A549 (cell line): ENCODE measurements at regions not wholly inside any gene's neighbourhood (a gene's known extent, or its start where the extent isn't known, plus 50 kb on each side); places are given as distances from the start of the nearest gene placed in this dataset.

Source experiments
- ATAC-seq, 2 experiments: fragments of 200-7000 bp in 1 of 2; fragments of >200 bp in 1 of 2; cut with Nextera tagmentation in 1 of 2; cut with Tn5 transposase in 1 of 2; 3 replicates each; pipeline versions ENCODE4 v1.8.0 to v1.9.1; 2018 to 2020; ENCODE audit warnings: mild to moderate bottlenecking in 1 of 2, moderate library complexity in 1 of 2
- CTCF ChIA-PET: fragments of 300-600 bp; sonication (Branson Sonifier 250); formaldehyde crosslinking; extraction: SDS; loops from one replicate; lab custom pipeline; 2021; ENCODE audit warnings: antibody characterized with exemption, inconsistent platforms; lab: Yijun Ruan, JAX
- POLR2A ChIA-PET: fragments of 350-600 bp; formaldehyde crosslinking; extraction: SDS; loops from one replicate; lab custom pipeline; 2021; ENCODE audit warnings: antibody characterized with exemption, inconsistent platforms; lab: Yijun Ruan, JAX
- DNase-seq, 2 experiments: peaks; one replicate each; pipeline versions ENCODE4 v3.0.0 to v3.0.0-alpha.2; 2011 to 2016; ENCODE audit warnings: low read depth in 1 of 2, low spot score in 1 of 2
- FAIRE-seq: peaks from 2 replicates; lab custom pipeline; 2011; peaks lifted over from hg19 to GRCh38; lab: Jason Lieb, UNC
- H3K27ac ChIP-seq, 2 experiments: fragments of >200 bp; sonication (Bioruptor Twin); formaldehyde crosslinking; 3 replicates each; pipeline ENCODE4 v1.5.1; 2016 to 2017
- H3K4me1 ChIP-seq: fragments of >200 bp; sonication (Bioruptor Twin); formaldehyde crosslinking; 3 replicates; pipeline ENCODE4 v1.6.1; 2016
- H3K4me2 ChIP-seq: fragments of >200 bp; sonication (Bioruptor Twin); formaldehyde crosslinking; 3 replicates; pipeline ENCODE4 v1.6.1; 2016
- H3K4me3 ChIP-seq: fragments of >200 bp; sonication (Bioruptor Twin); formaldehyde crosslinking; 3 replicates; pipeline ENCODE4 v1.5.1; 2016
- H3K9me3 ChIP-seq: fragments of >200 bp; sonication (Bioruptor Twin); formaldehyde crosslinking; 3 replicates; pipeline ENCODE4 v1.6.1; 2016
- CBX8 ChIP-seq: fragments of 200-600 bp; sonication (generic); IDR thresholded peaks from 2 replicates; pipeline ENCODE4 v1.6.1; 2016
- CHD4 ChIP-seq: fragments of 200-600 bp; sonication (generic); IDR thresholded peaks from 2 replicates; pipeline ENCODE4 v1.6.1; 2016; ENCODE audit warnings: antibody characterized with exemption, mild to moderate bottlenecking, borderline replicate concordance
- E2F6 ChIP-seq: IDR thresholded peaks from 2 replicates; pipeline ENCODE4 v1.6.1; 2012; ENCODE audit warnings: low read depth, borderline replicate concordance
- EHMT2 ChIP-seq: fragments of 200-600 bp; sonication (generic); IDR thresholded peaks from 2 replicates; pipeline ENCODE4 v1.6.1; 2016; ENCODE audit warnings: antibody characterized with exemption, low read depth, mild to moderate bottlenecking, moderate library complexity
- EP300 ChIP-seq, 2 experiments: fragments of >200 bp; sonication (Bioruptor Twin); formaldehyde crosslinking; IDR thresholded peaks; 2 replicates in 1 of 2; 3 replicates in 1 of 2; pipeline ENCODE4 v1.6.1; 2016 to 2017
- ESRRA ChIP-seq: fragments of 150-350 bp; IDR thresholded peaks from 2 replicates; pipeline ENCODE4 v1.6.1; 2014; ENCODE audit warnings: mild to moderate bottlenecking, low read length, borderline replicate concordance
- FOSB ChIP-seq: fragments of 250-450 bp; sonication (Bioruptor Pico); IDR thresholded peaks from 2 replicates; pipeline ENCODE4 v1.5.0; 2020; ENCODE audit warnings: mild to moderate bottlenecking, moderate library complexity
- HEYL ChIP-seq: fragments of 250-450 bp; sonication (Bioruptor Pico); IDR thresholded peaks from 2 replicates; pipeline ENCODE4 v1.8.0; 2021; ENCODE audit warnings: mild to moderate bottlenecking, moderate library complexity
- KDM5A ChIP-seq: fragments of 200-600 bp; sonication (generic); IDR thresholded peaks from 2 replicates; pipeline ENCODE4 v1.6.1; 2016; ENCODE audit warnings: antibody characterized with exemption, mild to moderate bottlenecking
- MAFK ChIP-seq: fragments of 450-650 bp; IDR thresholded peaks from 2 replicates; pipeline ENCODE4 v1.6.1; 2014; ENCODE audit not compliant: partially characterized antibody
- MAZ ChIP-seq: fragments of 150-350 bp; IDR thresholded peaks from 2 replicates; pipeline ENCODE4 v1.6.1; 2014; ENCODE audit warnings: antibody characterized with exemption, low read depth, low read length, borderline replicate concordance
- MYC ChIP-seq: IDR thresholded peaks from 2 replicates; pipeline ENCODE4 v1.6.1; 2012; ENCODE audit warnings: mild to moderate bottlenecking, inconsistent platforms, low read length, improper control_type of control experiment, borderline replicate concordance
- PHF8 ChIP-seq: fragments of 200-600 bp; sonication (generic); IDR thresholded peaks from 2 replicates; pipeline ENCODE4 v1.6.1; 2016; ENCODE audit warnings: low read depth, mild to moderate bottlenecking, antibody characterized with exemption, moderate library complexity, borderline replicate concordance
- POLR2A ChIP-seq: IDR thresholded peaks from 2 replicates; pipeline ENCODE4 v1.6.1; 2012; ENCODE audit warnings: mild to moderate bottlenecking, low read length
- RARB ChIP-seq: fragments of 250-450 bp; sonication (Bioruptor Pico); IDR thresholded peaks from 2 replicates; pipeline ENCODE4 v1.8.0; 2021; ENCODE audit warnings: mild to moderate bottlenecking, moderate library complexity
- ZFP36 ChIP-seq: fragments of 450-650 bp; IDR thresholded peaks from 2 replicates; pipeline ENCODE4 v1.6.1; 2014; ENCODE audit warnings: borderline replicate concordance; ENCODE audit not compliant: partially characterized antibody
- ZNF302 ChIP-seq: fragments of 250-450 bp; sonication (Bioruptor Pico); IDR thresholded peaks from 2 replicates; pipeline ENCODE4 v1.9.0; 2021; ENCODE audit warnings: inconsistent platforms, mild to moderate bottlenecking, moderate library complexity
- ZSCAN20 ChIP-seq: fragments of 250-450 bp; sonication (Bioruptor Pico); IDR thresholded peaks from 2 replicates; pipeline ENCODE4 v1.8.0; 2022; ENCODE audit warnings: mild to moderate bottlenecking, moderate library complexity
- WGBS: methylation state at CpG from one replicate; pipeline ENCODE4 v1.1.6; 2017; ENCODE audit errors: missing lambda C conversion rate; 5-methylcytosine and 5-hydroxymethylcytosine counted together
- TF ChIP-seq, protein P1 (sequence below): fragments of 250-450 bp; sonication (Bioruptor Pico); IDR thresholded peaks from 2 replicates; pipeline ENCODE4 v1.5.0; 2021; ENCODE audit warnings: mild to moderate bottlenecking, moderate library complexity, borderline replicate concordance
- TF ChIP-seq, protein P2 (sequence below): fragments of 450-650 bp; IDR thresholded peaks from 2 replicates; pipeline ENCODE4 v1.6.1; 2014; ENCODE audit warnings: antibody characterized with exemption

- no peak for ATAC-seq
- H3K4me2 ChIP-seq: no peak overlapping the region
- H3K4me3 ChIP-seq: no peak overlapping the region
- no peak for DNase-seq
- no peak overlapping the region for H3K27ac ChIP-seq
- POLR2A ChIA-PET: no interaction called here
- WGBS: 53% methylated on average over 10 of the region's 16 CpGs
- no peak for FAIRE-seq
- TF ChIP-seq CHD4: no peak
- no peak for TF ChIP-seq MYC
- TF ChIP-seq ZSCAN20 (CRISPR knock-in tag): no peak
- TF ChIP-seq, protein P1, sequence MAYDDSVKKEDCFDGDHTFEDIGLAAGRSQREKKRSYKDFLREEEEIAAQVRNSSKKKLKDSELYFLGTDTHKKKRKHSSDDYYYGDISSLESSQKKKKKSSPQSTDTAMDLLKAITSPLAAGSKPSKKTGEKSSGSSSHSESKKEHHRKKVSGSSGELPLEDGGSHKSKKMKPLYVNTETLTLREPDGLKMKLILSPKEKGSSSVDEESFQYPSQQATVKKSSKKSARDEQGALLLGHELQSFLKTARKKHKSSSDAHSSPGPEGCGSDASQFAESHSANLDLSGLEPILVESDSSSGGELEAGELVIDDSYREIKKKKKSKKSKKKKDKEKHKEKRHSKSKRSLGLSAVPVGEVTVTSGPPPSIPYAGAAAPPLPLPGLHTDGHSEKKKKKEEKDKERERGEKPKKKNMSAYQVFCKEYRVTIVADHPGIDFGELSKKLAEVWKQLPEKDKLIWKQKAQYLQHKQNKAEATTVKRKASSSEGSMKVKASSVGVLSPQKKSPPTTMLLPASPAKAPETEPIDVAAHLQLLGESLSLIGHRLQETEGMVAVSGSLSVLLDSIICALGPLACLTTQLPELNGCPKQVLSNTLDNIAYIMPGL (CRISPR knock-in tag): no peak
- no peak for TF ChIP-seq CBX8
- TF ChIP-seq ZNF302 (CRISPR knock-in tag): no peak
- no peak for TF ChIP-seq POLR2A
- no peak for TF ChIP-seq E2F6
- TF ChIP-seq FOSB (CRISPR knock-in tag): no peak
- TF ChIP-seq HEYL (CRISPR knock-in tag): no peak
- TF ChIP-seq, protein P2, sequence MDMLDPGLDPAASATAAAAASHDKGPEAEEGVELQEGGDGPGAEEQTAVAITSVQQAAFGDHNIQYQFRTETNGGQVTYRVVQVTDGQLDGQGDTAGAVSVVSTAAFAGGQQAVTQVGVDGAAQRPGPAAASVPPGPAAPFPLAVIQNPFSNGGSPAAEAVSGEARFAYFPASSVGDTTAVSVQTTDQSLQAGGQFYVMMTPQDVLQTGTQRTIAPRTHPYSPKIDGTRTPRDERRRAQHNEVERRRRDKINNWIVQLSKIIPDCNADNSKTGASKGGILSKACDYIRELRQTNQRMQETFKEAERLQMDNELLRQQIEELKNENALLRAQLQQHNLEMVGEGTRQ: no peak
- no peak for TF ChIP-seq PHF8
- TF ChIP-seq RARB (CRISPR knock-in tag): no peak
- no peak for TF ChIP-seq MAZ
- TF ChIP-seq, all 56 proteins: peak for 0
- H3K4me1 ChIP-seq: no peaks in the 10 kb centered on the region
- no peaks in the 10 kb centered on the region for H3K9me3 ChIP-seq
- CTCF ChIA-PET: no interaction called here
These were observed 349.6 kb upstream of the PCDH20 start for GRCh38 chr13:61765181-61765742.

DNA sequence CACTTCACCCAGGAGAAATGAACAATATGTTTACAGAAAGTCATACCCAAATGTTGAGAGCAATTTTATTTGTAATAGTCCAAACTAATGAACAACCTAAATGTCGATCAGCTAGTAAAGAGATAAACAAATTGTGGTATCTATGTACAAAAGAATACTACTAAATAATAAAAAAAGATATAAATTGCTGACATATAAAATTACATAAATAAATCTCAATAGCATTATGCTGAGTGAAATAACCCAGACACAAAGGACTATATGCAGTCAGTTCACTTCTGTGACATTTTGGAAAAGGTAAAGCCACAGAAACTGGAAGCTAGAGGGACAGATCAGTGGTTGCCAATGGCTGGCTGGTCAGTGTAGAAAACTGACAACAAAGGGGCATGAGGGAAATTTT, 346.0 kb upstream of the PCDH20 start:
- Histone ChIP-seq H3K4me3 (no peak overlapping the region), H3K4me2 (no peak overlapping the region), H3K4me1 (no peaks in the 10 kb centered on the region), H3K27ac (no peak overlapping the region), H3K9me3 (no peaks in the 10 kb centered on the region)
- ATAC-seq (no peak), FAIRE-seq (no peak), DNase-seq (no peak)
- POLR2A ChIA-PET: no interaction called here
- TF ChIP-seq MAFK (peak; percentile 10), EP300 (IDR thresholded peaks at IDR 0.05) (no peak), EHMT2 (no peak), ESRRA (no peak), MAZ (no peak)
- CTCF ChIA-PET: no interaction called here
- 0% methylated on average over 1 of the region's 1 CpG for WGBS

GRCh38 chr13:61760102-61760501, 344.5 kb upstream of the PCDH20 start:
- WGBS: 11% methylated on average over 3 of the region's 3 CpGs
- Histone ChIP-seq H3K27ac (no peak overlapping the region), H3K9me3 (no peaks in the 10 kb centered on the region), H3K4me1 (no peaks in the 10 kb centered on the region), H3K4me2 (no peak overlapping the region), H3K4me3 (no peak overlapping the region)
- DNase-seq: no peak
- TF ChIP-seq ZFP36 (no peak), KDM5A (no peak)
- no peak for FAIRE-seq
- ChIA-PET CTCF (no interaction called here), POLR2A (no interaction called here)
- ATAC-seq: no peak
